CD4-positive, alpha-beta T cell treated with Interleukin-2 at 100 ng/mL for 4 hours (primary cell): ENCODE measurements at regions not wholly inside any gene's neighbourhood (a gene's known extent, or its start where the extent isn't known, plus 50 kb on each side); places are given as distances from the start of the nearest gene placed in this dataset.
"Not testable (repeated sequence)": the region's sequence is repeated elsewhere in the genome, so short reads cannot be mapped to it uniquely, and the experiment has no call there.

Source experiments
- DNase-seq: peaks from one replicate; pipeline ENCODE4 v3.0.0-alpha.2; 2020; ENCODE audit warnings: low spot score

GRCh38 chr5:159503236-159503635, 172.9 kb upstream of the IL12B start:
- DNase-seq = no peak

GRCh38 chr5:159504106-159504856, 174.0 kb upstream of the IL12B start:
- no peak for DNase-seq

DNA sequence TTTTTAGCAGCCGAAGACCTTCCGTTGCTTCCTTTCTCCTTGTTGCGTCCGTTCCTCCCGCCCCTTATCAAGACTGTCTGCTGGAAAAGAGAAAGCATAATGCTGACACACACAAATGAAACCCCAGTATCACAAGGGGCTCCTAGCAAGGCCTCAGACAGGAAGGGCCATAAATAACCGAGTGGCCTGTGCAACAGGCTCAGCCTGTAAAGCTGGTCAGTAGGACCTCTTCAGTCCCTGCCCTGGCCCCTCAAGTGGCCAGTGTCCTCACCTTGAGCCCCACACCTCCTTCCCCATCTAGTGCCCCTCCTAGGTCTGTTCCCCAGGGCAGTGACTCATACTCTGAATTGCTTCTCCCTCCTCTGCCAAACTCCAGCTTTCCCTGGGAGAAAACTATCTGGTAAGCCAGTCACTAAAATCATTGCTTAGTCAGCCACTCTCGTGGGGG, 174.6 kb upstream of the IL12B start:
- DNase-seq = no peak

- DNase-seq = no peak
Measured at GRCh38 chr5:159507055-159507454, 176.8 kb upstream of the IL12B start.

GRCh38 chr5:159507661-159508060, 177.4 kb upstream of the IL12B start:
- no peak for DNase-seq

DNA sequence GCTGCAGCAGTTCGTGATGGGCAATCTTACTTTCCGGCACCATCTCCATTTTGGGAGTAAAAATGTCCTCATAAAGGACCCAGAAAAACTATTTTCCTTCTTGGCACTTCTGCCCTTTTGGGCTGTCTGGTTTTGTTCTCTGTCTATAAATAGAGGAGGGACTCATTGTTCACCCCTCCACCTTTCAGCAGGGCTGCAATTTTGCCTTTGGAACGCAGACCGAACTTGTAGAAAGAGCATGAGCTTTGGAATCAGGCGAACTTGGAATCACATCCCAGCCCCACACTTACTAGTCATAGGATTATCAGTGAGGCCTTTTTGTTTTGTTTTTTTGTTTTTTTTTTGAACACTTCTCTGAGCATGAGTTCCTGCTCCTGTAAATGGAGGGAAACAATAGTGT, 178.1 kb upstream of the IL12B start:
- no peak for DNase-seq

DNA sequence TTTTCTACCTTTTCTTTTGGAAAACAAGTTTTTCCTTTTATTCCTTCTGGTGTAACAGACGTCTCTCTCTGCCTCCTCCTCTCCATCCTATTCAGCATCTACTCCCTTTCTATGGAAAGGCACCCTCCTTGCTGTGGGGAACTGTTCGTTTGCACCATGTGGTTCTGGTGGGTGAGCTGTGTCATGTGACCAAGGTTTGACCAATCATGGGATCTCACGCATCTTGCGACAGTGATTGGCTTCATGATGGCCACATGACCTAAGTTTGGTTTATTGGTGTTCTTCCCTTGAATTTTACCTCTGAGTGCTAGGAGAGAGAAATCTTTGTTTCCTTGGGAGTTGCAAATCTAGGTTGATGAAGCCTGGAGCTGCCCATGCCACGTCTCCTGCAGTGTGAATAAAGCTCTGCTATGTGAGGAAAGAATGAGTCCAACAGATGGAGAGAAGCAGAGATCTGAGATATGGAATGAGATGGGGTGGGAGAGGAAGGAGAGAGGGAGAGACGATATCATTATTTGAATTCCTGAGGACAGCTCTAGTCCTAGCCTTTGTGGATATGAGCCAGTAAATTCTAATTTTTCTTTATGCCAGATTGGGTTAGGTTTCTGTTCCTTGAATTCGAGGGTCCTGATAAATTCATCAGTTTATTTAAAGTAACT, 178.8 kb upstream of the IL12B start:
- no peak for DNase-seq

GRCh38 chr5:159510282-159510681, 180.0 kb upstream of the IL12B start:
- no peak for DNase-seq

GRCh38 chr5:159511570-159511969, 181.3 kb upstream of the IL12B start:
- DNase-seq = no peak

DNA sequence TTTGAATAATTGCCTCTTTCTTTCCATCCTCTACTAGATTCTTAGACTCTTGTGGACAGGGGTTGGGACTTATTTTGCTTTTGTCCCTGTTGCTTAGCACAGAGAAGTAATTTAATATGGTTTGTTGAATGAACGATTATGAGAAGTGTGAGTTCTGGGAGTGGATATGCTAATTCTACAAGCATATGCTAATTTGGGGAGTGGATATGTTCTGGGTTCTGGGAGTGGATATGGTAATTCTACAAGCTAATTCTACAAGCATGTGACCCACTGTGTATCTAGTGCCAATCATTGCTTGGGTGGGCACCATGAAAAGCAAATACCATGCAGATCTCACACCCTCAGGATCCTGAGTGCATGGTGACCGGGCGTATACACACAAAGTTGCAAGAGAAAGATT, 181.8 kb upstream of the IL12B start:
- DNase-seq = no peak

DNA sequence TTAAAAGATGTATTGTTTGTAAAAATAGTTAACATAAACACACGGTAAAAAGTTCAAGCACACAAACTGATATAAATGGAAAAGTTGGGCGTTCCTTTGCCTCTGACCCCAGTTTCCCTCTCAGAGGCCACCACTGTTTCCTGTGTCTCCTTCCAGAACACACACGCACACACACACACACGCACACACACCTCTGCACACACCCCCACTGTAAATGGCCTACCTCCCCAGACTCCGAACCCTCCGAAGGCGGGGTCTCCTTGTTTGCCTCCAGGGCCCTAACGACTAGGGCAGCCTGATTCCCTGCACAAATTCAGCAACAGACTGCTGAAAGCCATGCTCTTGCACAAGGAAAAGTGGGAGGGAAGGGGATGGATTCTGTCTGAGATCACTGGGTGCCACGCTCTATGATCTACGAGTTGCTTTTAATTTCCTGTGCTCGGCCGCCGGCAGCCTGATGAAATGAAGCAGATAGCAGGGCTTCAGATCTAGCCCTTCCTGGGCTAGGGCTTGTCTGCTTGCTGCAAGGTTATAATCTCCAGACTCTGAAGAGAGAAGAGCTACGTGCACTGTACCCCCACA, 184.0 kb upstream of the IL12B start:
- no peak for DNase-seq

DNA sequence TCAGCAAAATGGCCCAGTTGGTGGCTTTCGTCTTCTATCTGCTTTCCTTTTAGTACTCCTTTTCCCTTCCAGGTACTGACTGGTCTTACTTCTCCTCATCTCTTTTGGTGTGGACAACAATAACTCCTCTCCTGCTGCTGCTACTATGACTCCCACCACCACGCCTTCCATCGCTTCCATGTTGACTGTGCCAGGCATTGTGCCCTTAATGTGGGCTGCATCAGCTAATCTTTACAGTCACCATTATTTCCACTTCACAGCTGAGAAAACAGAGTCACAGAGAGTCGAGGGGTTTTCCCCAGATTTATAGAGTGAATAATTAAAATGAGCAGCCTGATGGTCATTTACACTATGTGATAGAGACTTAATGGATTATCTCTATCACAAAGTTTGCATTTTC, 184.9 kb upstream of the IL12B start:
- DNase-seq = no peak

- DNase-seq = peak; percentile 72
Measured at GRCh38 chr5:159515909-159516415, 185.7 kb upstream of the IL12B start.

DNA sequence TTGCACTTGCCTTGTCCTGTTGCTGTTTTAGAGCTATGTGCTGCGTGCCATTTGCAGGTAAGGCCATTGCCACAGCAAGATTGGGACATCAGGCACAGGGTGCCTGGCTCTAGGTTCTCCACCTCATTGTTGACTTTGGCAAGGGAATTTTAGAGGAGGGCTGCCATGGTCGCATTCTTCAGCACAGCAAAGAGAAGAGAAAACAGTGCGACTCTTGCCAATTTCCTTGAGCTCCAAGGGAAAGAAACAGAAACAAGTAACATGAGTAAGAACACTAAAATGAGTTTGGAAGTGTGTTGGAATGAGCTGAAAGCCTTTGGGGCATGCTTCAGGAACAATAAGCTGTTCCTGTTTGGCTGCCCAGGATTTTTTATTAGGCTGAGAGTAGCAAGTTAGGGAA, 188.1 kb upstream of the IL12B start:
- no peak for DNase-seq

GRCh38 chr5:159519365-159519764, 189.1 kb upstream of the IL12B start:
- DNase-seq = no peak

GRCh38 chr5:159522841-159523240, 192.6 kb upstream of the IL12B start:
- DNase-seq = no peak

DNA sequence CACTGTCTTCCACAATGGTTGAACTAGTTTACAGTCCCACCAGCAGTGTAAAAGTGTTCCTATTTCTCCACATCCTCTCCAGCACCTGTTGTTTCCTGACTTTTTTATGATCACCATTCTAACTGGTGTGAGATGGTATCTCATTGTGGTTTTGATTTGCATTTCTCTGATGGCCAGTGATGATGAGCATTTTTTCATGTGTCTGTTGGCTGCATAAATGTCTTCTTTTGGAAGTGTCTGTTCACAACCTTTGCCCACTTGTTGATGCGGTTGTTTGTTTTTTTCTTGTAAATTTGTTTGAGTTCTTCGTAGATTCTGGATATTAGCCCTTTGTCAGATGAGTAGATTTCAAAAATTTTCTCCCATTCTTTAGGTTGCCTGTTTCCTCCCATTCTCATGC, 194.0 kb upstream of the IL12B start:
- DNase-seq = not testable (repeated sequence)

- DNase-seq = no peak
Measured at GRCh38 chr5:159525117-159525516, 194.8 kb upstream of the IL12B start.

DNA sequence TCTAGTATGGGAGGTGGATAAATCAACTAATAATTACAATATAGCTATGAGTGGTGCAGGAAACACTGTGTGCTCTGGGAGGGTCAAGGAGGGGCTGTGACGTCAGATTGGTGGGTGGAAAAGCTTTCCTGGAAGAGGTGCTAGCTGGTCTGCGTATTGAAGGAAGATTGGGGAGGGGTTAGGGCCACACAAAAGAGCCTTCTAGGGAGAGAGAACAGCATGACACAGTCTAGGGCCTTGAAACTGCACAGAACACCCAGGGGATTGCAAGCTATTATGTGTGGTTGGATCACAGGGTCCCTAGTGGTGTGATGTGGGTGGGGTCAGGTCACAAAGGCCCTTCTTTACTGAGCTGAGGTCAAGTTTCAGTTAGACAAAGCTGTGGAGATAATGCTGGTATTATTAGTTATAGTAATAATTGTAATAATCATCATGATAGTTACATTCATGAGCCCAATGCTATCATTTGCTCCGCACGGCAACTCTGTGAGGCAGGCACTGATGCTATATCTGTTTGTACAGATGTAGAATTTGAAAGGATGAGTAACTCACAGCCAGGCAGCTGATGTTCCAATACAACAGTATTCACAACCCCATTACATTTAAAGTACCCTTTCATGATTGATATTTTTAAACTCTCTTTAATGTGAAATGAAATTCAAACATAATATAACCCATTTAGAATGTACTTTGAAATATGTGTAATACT, 197.4 kb upstream of the IL12B start:
- no peak for DNase-seq

GRCh38 chr5:159531554-159532105, 201.3 kb upstream of the IL12B start:
- no peak for DNase-seq

DNA sequence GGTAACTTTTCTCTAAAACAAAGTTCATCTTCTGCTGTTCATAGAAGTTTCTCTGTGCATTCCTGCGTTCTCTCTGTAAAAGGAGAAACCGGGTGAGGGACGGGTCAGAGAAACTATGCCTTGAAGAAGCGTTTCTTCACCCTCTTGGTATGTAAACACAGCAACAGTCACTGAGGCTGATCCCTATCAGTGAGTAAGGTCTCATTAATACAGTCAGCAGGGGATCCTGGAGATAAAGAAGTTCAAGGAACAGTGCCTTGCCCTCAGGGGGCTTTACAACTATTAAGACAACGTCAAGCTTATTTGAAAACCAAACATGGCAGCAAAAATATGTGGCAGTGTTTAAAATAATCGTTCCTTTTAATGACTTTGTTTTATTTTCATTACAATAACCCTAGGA, 202.9 kb upstream of the IL12B start:
- no peak for DNase-seq

- DNase-seq = no peak
Measured at GRCh38 chr5:159536166-159536565, 205.9 kb upstream of the IL12B start.
